GM04504 (cell line): ENCODE measurements at regions not wholly inside any gene's neighbourhood (a gene's known extent, or its start where the extent isn't known, plus 50 kb on each side); places are given as distances from the start of the nearest gene placed in this dataset.
A peak's percentile ranks its signal among the peaks of the same experiment; 100 is the strongest.
"Not testable (repeated sequence)": the region's sequence is repeated elsewhere in the genome, so short reads cannot be mapped to it uniquely, and the experiment has no call there.

ENCODE experiments used
- DNase-seq: peaks from one replicate; pipeline ENCODE4 v3.0.0-alpha.2; 2012; ENCODE audit warnings: low read depth

DNA sequence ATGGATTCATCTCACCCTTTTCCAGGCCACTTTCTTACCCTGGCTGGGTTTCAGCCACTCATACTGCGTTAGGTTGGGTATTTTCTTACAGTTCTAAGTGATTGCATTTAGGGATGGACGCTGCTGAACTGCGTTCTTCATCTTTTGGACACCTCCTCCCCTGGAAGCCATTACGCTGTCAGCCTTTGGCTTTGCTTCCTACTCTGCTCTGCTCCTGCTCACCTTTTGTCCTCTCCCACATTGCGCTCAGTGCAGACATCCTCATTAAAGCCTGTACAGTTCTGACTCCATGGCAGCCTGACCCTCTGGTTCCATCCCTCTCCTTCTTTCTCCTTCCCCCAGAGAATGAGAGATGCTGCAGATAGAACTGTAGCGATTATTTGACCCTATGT, 108.9 kb downstream of the SRGAP2 start:
- not testable (repeated sequence) for DNase-seq

GRCh38 chr1:206314951-206315636, 111.8 kb downstream of the SRGAP2 start:
- DNase-seq, result not testable (repeated sequence)

GRCh38 chr1:206316901-206317300, 113.6 kb downstream of the SRGAP2 start:
- not testable (repeated sequence) for DNase-seq

- DNase-seq, result not testable (repeated sequence)
Observed at GRCh38 chr1:206317878-206318514, 114.7 kb downstream of the SRGAP2 start.

- not testable (repeated sequence) for DNase-seq
Observed at GRCh38 chr1:206320227-206320626, 116.9 kb downstream of the SRGAP2 start.

- DNase-seq, result not testable (repeated sequence)
Observed at GRCh38 chr1:206326159-206326939, 123.0 kb downstream of the SRGAP2 start.

- DNase-seq, result not testable (repeated sequence)
Observed at GRCh38 chr1:206331597-206331996, 128.3 kb downstream of the SRGAP2 start.

- DNase-seq, result not testable (repeated sequence)
Observed at GRCh38 chr1:206333316-206333715, 130.0 kb downstream of the SRGAP2 start.

DNA sequence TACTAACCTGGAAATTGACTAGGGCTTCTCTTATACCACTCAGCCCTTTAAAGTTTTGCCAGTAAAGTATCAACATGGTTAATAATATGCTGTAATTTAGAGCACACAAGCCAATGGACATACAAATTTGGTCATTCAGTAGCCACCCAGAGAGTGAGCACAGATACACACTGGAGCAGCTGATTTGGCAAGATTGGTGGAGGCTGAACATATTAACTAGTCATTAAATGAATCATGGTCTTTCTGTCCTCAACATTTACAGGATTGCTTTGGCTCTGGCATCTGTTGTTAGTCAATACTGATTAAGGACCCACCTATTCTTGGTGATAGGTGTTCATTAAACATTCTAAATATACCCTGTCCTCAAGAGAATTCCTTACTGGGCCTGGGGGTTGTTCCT, 130.6 kb downstream of the SRGAP2 start:
- DNase-seq, result not testable (repeated sequence)

GRCh38 chr1:206334481-206334880, 131.1 kb downstream of the SRGAP2 start:
- DNase-seq, result not testable (repeated sequence)

- not testable (repeated sequence) for DNase-seq
Observed at GRCh38 chr1:206335162-206335561, 131.8 kb downstream of the SRGAP2 start.

DNA sequence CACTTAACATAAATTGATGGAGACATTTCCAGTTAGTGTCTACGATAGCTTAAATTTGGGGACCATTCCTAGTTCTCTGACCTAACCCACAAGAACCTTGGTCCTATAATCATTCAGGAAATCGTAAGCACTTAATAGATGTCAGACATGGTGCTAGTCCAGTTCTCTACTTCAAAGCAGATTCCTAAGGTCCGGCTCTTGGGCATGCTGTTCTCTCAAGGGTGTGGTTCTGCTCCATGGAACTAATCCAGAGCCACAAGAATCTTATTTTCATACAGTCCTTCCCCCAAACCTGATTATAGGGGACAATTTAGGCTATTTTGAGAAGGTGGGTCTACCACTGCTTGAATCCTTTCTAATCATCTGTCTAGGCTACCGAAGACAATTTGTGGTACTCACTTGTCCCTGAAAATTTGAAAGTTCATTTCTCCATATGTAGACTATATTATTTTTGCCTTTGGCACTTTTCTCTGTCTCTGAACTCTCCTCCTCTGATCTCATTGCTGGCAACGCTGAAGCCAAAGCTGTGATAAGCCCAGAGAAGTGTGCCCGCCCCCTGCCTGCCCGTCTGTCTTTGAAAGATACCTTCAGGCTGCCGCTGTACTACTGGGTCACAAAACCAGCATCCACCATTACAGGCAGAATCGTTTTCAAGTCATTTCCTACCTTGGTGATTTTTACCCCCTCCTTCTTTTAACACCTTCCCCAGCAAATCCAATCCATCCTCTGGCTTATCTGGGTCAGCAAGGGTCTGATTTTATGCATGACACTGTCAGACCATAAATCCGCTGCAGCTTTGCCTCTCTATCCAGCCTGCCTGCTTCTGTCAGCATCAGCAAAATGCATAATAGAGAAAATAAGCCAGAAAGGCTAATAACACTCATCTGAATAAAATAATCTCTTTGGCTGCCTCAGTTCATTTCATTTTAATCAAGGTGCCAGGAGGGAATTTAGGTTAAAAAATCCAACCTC, 132.8 kb downstream of the SRGAP2 start:
- DNase-seq, result not testable (repeated sequence)

DNA sequence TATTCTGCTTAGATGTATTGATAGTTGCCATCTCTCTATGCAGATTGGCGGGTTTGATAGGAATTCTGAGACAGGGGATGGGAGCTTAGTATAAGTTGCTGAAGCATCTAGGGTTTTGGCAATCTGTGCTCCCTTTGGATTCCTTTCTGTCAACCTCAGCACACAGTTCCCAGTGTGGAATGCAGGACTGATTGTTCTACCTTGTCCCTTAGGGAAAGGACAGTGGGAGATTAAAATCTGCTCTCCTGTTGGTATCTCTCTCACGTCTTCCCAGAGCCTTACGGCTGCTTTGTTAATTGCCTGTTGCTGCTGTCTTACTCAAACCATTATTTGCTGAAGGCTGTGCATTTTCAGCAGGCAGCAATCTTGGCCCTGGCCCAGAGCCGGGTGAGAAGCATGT, 133.3 kb upstream of the IKBKE start:
- not testable (repeated sequence) for DNase-seq

DNA sequence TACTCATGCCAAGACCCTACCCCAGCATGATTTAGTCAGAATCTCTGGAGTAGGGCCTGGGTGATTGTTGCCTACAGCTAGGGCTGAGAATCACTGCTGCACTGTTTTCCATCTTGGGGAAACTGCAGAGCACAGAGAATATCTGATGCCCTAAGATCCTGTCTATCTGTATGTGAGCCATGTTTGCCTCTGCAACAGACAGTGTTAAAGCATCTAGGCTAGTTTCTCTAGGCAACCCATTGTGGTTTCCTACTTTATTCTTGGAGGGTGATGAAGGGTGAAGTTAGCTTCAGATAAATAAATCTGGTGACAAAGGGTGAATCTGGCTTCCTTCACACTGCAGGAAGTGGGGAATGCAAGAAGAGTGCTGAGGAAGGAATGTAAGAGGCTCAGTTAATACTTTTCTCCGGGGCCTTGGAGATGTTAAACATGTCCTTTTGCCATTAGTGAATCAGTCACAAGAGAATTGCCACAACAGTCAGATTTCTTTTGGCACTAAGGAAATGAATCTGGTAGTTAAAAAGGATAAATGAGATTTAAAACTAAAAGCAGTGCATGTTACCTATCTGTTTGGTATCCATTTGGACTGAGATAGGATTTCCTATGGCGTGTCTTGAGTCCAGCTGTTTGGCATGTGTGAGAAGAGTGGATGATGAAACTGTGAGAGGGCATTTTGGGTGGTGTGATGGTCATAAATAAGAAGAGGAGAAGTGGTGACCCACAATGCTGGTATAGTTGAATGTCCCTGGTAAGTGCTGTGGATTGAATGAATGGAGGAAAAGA, 119.6 kb upstream of the IKBKE start:
- peak; percentile 13 for DNase-seq

DNA sequence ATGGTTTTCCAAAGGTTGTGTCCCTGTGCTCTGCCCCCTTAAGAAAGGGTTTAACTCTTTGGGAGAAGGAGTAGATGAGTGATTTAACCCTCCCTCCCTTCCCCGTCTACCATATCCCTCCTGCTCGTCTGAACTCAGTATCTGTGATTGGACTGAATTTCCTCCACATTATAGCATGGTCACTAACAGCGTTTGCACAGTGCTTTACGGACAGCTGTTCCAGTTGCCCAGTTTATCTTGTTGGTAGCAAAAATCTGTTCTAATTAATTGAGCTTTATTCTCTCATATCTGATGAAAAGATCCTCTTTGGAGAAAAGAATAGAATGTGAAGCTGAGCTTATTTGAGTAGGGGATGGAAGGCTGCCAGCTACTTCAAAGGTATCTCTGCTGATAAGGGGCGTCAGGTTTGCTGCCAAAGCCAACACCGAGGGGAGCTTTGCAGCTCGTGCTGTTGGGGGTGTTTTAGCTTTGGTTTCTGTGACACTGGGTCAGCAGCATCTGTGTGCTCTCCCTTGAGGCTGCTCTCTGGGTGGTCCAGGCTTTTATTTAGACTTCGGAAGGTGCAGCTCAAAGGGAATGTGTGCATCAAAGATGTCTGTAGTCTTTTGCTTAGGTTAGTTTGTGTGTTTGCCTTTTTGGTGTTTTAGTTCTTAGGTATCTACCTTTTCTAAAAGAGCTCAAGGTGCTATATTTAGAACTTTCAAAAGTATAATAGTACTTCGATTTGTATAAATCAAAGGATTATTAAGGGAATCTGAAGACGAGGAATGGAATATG, 118.8 kb upstream of the IKBKE start:
- not testable (repeated sequence) for DNase-seq

DNA sequence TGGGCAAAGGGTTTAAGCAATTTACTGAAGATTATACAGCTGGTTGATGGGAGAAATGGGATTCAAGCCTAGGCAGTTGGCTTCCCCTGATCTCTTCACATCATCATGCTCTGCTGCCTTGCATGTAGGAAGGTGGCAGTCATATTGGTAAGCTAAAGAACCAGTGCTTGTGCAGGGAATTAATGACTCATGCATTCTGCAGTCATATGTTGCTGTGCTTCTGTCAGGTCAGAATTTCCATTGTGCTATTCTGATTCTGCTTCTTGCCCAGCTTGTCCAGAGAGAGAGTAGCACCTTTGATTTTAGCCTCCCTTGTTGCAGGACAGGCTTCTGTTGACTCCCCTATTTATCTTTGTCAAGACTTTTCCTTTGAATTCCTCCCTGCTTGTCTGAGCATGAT, 114.0 kb upstream of the IKBKE start:
- not testable (repeated sequence) for DNase-seq

- DNase-seq, result not testable (repeated sequence)
Observed at GRCh38 chr1:206357962-206358361, 112.3 kb upstream of the IKBKE start.

GRCh38 chr1:206358771-206359170, 111.5 kb upstream of the IKBKE start:
- not testable (repeated sequence) for DNase-seq

GRCh38 chr1:206359377-206359776, 110.9 kb upstream of the IKBKE start:
- DNase-seq, result not testable (repeated sequence)

DNA sequence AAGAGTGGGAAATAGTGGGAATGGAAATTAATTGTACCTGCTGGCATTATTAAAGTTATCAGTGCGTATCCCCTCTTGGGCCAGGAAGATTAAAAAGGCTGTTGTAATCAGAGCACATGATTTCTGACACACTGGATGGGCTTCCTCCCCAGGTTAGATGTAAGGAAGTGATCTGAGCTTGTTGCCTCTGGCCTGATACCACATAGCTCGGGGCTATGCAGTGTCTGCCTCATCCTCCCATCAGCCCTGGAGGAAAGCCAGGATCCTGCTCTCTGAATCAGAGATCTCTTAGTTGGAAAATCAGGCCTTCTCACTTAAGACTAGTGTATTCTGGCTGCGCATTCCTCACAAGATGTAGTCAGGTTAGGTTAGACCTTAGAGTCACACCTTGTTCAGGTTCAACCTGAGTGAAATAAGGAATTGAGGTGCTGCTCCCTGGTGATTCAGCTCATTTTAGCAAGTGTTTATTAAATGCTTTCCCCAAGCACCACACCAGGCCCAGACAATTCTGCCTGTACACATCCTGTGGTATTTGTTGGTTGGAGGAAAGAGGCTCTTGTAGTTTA, 108.2 kb upstream of the IKBKE start:
- DNase-seq, result not testable (repeated sequence)
